HG02610 (cell line): ENCODE measurements at regions not wholly inside any gene's neighbourhood (a gene's known extent, or its start where the extent isn't known, plus 50 kb on each side); places are given as distances from the start of the nearest gene placed in this dataset.
A peak's percentile ranks its signal among the peaks of the same experiment; 100 is the strongest.

Source experiments
- ATAC-seq: cut with Tn5 transposase; IDR thresholded peaks from one replicate; pipeline ENCODE4 v1.9.1; 2021; ENCODE audit warnings: mild to moderate bottlenecking, moderate library complexity; ENCODE audit not compliant: unreplicated experiment

DNA sequence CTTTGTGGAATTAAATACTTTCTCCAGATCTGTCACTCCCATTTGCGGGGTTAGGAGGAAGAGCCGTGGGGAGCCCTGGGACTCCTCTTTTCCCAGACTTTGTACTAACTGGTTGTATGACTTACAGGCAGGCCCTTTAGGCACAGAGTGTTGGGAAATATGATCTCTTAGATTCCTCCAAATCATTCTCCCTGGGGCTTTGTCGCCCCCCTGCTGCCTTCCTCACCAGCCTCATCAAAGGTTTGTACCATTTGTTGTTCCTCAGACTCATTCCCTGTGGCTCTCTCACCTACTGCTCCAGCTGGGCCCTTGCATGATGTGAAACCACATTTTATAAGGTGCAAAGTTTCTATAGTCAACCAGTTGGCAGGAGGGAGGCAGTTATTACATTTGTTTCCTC is 56.4 kb downstream of the CRYGS start:
- ATAC-seq: no peak

- ATAC-seq: no peak
Observed at GRCh38 chr3:186487037-186487436, 57.1 kb downstream of the CRYGS start.

DNA sequence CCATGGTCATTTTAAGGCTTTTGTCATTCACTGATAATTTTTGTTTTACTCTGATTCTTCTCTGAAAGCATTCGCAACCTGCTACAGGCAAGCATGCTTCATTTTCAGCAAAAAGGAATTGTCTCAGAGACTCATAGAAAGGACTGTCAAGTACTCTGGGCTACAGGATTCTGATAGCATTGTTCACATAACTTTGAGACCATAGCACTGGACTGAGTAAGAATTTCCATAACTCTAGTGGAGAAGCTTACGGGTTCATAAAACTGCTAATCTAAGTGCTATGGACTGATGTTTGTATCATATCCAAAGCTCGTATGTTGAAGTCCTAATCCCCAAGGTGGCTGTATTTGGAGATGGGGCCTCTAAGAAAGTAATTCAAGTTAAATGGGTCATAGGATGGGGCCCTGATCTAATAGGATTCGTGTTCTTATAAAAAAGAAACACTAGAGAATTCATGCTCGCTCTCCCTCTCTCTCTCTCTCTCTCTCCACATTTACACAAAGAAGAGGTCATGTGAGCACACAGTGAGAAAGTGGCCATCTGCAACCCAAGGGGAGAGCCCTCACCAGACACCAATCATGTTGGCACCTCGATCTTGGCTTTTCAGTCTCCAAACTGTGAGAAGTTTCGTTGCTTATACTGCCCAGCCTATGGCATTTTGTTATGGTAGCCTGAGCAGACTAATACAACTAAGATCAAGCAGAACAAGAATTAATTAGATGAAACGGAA is 60.4 kb downstream of the CRYGS start:
- ATAC-seq: no peak

- ATAC-seq: no peak
Observed at GRCh38 chr3:186481526-186481925, 62.7 kb downstream of the CRYGS start.

DNA sequence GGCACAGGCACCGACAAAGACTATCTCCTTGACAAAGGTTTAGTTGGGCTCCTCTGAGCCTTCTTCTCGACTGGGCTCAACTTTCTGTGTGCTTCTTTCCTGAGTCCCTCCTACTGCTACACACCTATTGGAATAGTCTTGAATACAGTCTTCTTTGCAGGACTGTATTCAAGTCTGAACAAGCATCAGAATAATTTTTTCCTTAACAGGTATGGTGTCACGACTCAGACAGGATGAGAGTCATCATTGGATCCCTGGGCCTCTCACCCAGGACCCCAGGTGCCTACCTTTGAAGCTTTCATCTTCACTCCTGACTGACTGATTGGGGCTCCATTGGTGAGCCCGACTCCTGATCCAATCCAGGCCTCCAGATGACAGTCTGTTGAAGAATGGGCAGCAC is 66.3 kb downstream of the CRYGS start:
- no peak for ATAC-seq

DNA sequence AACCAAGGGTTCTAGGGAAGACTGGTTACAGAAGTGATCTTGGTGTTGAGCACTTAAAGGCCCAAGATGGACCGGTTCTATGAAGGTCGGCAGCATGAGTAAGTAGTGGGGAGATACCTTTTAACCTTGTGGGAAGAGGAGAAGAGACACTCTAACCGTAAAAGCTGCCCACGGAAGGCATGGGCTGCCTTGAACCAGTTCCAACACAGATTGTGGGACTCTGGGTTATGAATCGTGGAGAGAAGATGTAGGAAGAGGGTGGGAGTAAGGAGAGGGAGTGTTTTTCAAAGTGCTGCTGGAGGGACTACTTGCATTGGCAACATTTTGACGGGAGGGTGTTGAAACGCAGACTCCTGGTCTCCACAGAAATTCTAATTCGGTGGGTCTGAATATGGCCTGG is 67.1 kb downstream of the CRYGS start:
- ATAC-seq: no peak

DNA sequence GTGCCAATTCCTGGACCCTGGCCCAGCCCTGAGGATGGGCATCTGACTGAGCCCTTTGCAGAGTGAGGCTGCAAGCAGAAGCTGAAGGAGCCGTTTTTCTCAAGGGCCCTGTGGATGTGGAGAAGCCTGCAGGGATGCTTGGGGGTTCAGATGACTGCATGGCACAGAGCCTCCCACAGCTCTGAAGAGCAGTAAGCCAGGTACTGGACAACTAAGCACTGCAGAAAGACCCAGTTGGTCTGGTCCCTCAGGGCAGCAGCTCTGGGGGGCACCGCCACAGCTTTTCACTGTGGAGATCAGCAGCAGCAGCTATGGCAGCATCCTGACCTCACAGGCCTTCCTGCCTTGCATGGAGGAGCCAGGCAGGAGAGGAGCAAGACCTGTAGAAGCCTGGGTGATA is 67.6 kb downstream of the CRYGS start:
- peak; percentile 21 for ATAC-seq

GRCh38 chr3:186476044-186476468 is 68.1 kb downstream of the CRYGS start:
- ATAC-seq: peak; percentile 51

- no peak for ATAC-seq
Observed at GRCh38 chr3:186473166-186473565, 71.0 kb downstream of the CRYGS start.

GRCh38 chr3:186472456-186473008 is 71.6 kb downstream of the CRYGS start:
- ATAC-seq: no peak

DNA sequence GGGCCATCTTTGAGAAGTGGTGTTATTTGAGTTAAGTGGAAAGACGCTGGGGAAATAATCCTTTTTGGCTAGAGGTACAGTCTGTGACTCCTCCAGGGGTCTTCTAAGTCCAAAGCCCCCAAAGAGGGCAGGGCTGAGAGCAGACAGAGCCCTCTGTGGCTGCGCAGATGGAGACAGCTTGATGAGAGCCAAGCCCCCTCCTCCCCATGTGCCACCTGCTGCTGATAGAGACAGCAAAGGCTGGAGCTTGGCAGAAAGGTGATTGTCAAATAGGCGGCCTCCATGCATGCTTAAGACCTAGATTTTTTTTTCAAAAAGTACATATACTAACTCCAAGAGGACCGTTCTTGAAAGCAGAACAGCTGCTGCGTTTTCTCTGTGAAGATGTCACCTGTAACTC is 72.4 kb downstream of the CRYGS start:
- no peak for ATAC-seq

GRCh38 chr3:186469525-186469924 is 74.7 kb downstream of the CRYGS start:
- ATAC-seq: no peak

DNA sequence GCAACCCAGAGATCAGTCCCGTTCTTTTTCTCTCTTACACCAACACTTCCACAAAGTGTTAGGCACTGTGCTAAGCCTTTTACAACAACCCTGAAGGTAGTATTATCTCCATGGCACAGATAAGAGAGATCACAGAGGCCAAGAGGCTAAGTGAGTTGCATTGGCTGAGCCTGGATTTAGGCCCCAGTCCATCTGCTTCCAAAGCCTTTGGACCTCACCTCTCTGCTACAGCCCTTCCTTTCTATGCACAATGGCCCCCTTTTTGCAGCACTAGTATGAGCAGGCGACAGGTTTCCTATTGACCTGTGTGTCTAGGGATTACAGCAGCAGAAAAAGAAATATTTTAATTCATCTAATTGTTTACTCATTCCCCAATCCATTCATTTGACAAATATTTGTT is 76.2 kb downstream of the CRYGS start:
- no peak for ATAC-seq

- ATAC-seq: no peak
Observed at GRCh38 chr3:186466391-186466974, 77.7 kb downstream of the CRYGS start.

DNA sequence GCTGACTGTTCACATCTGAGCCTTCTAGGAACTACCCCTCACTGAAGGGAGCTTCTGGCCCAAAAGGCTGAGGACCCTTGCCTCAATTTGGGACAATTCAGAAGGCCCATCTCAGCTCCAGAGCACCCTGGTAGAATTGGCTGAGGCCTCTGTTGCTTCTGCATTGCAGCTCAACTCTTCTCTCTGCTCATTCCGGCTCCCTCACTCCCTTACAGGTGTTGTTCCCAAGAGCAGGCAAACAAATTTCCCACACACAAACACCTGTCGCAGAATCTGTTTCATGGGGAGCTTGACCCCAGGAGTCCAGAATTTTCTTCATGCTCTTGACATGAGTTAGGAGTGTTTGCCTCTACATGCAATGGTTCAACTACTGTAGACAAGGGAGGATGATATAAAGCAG is 78.7 kb downstream of the CRYGS start:
- ATAC-seq: no peak

DNA sequence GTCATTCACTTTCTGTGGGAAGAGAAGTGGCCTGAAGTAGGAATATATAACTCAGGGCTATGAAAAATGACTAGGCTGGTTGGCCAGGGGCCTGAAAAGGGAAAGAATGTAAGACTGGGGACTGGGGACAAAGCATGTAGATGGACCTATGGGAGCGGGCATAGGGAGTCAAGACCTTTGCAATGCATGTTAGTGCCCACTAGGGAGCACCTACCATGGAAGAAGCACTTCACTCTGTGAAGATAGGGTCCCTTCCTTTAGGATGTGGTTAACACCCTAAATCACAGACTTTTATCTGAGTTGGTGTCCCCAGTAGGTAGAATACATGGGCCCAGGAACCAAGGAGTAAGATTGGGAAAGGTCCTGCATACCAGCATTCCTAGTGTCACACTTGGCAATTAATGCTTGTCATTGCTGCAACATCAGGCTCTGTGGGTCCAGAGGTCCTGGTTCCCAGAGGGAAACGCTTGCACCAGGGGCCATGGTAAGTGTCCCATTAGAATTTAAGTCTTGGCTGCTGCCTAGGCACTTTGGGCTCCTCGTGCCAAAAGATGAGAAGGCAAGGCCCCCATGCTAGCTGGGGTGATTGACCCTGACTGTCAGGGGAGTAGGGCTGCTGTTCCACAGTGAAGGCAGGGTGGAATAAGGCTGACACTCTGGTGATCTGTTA is 79.6 kb downstream of the CRYGS start:
- ATAC-seq: no peak

DNA sequence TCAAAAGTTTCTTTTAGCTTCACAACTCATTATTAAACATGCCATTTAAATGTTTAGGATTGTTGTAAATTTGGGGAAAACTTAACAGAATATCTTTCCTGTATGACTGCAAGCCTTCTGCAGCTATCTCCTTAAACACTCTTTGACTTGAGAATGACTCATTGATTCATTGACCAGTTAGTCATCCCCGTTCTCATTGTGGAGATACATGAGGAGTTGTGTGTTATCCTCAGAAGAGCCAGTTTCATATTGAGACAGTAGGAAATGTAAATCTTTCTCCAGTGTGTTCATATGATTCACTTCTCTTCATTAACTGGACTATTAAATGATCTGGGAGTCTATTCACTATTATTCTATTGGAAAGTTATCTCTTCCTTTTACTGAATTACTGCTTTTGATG is 83.0 kb downstream of the CRYGS start:
- no peak for ATAC-seq

DNA sequence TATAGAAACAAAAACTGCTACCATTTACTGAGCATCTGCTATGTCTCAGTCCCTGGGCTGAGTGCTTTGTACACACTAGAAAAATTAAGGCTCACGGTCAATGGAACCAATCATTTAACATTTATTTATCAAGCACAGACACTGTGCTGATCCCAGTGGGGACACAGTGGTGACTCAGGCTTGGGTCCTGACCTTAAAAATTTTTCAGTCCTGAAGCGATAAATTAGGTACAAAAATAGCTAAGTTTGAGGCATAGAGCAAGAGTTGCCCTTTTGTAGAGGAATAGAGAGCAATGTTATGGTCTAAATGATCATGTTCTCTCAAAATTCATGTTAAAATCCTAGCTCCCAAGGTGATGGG is 85.1 kb downstream of the CRYGS start:
- ATAC-seq: no peak

GRCh38 chr3:186458306-186459107 is 85.7 kb downstream of the CRYGS start:
- no peak for ATAC-seq

GRCh38 chr3:186457236-186457635 is 86.9 kb downstream of the CRYGS start:
- no peak for ATAC-seq

GRCh38 chr3:186456731-186457191 is 87.4 kb downstream of the CRYGS start:
- ATAC-seq: no peak
